ENCODE measurements at regions not wholly inside any gene's neighbourhood (a gene's known extent, or its start where the extent isn't known, plus 50 kb on each side); places are given as distances from the start of the nearest gene placed in this dataset.

- Histone ChIP-seq H3K27ac (ENCODE audit: insufficient read depth, low read depth, low read length) (no peak overlapping the region), H3K36me3 (ENCODE audit: control insufficient read depth in 2 of 2, extremely low read depth in 1 of 2, insufficient read depth in 2 of 2, low read length in 2 of 2) (no peaks in the 10 kb centered on the region), H3K9ac (replicated peaks; ENCODE audit: extremely low read depth, insufficient read depth, low read length) (no peak overlapping the region), H3K4me3 (replicated peaks in 1 of 3; ENCODE audit: insufficient read depth in 1 of 3, low read depth in 1 of 3, low read length in 3 of 3) (no peak overlapping the region), H3K4me1 (ENCODE audit: control insufficient read depth, extremely low read depth, insufficient read depth, low read length) (no peaks in the 10 kb centered on the region), H3K79me2 (ENCODE audit: control insufficient read depth, insufficient read depth, low read length) (no peaks in the 10 kb centered on the region), H3K9me3 (replicated peaks; ENCODE audit: control insufficient read depth, insufficient read depth, low read length) (no peaks in the 10 kb centered on the region), H3K9me1 (replicated peaks; ENCODE audit: control insufficient read depth, extremely low read depth, insufficient read depth, low read length) (no peaks in the 10 kb centered on the region), H2AFZ (ENCODE audit: low read depth, low read length) (no peak overlapping the region), H4K20me1 (replicated peaks; ENCODE audit: control insufficient read depth, extremely low read depth, insufficient read depth, low read length) (no peaks in the 10 kb centered on the region), H3K4me2 (ENCODE audit: insufficient read depth, low read length) (no peak overlapping the region), H3K27me3 (ENCODE audit: control insufficient read depth in 2 of 2, insufficient read depth in 2 of 2, low read length in 2 of 2) (peaks cover 0 to 1% of the 10 kb centered on the region in 2 experiments)
- dilution Hi-C loops (cut with MboI; ENCODE audit: extremely low pct_ligation_motif_present, low sequenced_read_pairs) (no loop called here), intact Hi-C loops (cut with micrococcal nuclease) (no loop called here)
- ChIA-PET CTCF (no interaction called here), POLR2A (no interaction called here)
- BruUV-seq (replicated peaks), result no TSS peak
- FAIRE-seq (peak; percentile 35), DNase-seq (ENCODE audit: low read depth, low spot score) (no peak)
- TF ChIP-seq JUN (IDR thresholded peaks at IDR 0.05; ENCODE audit: borderline replicate concordance, insufficient read depth, insufficient read length, low read depth), result no peak
- no peak for TF ChIP-seq GATA2 (IDR thresholded peaks at IDR 0.05; ENCODE audit: insufficient read depth, insufficient read length, low read depth, low read length)
- TF ChIP-seq POLR2A (IDR thresholded peaks at IDR 0.05; ENCODE audit: low read depth, low read length), result no peak
- no peak for TF ChIP-seq EZH2 (IDR thresholded peaks at IDR 0.05; ENCODE audit: borderline replicate concordance, low read depth, low read length, severe bottlenecking)
- no peak for TF ChIP-seq MYC (IDR thresholded peaks at IDR 0.05; ENCODE audit: low read depth, low read length)
Measured at GRCh38 chr2:11953258-11953657, 206.8 kb downstream of the LPIN1 start.

- no peak overlapping the region for H2AFZ ChIP-seq (ENCODE audit: low read depth, low read length)
- intact Hi-C loops (cut with micrococcal nuclease), result no loop called here
- no peak overlapping the region for H3K4me2 ChIP-seq (ENCODE audit: insufficient read depth, low read length)
- H3K27me3 ChIP-seq (ENCODE audit: control insufficient read depth in 2 of 2, insufficient read depth in 2 of 2, low read length in 2 of 2), result peaks cover 0 to 1% of the 10 kb centered on the region in 2 experiments
- FAIRE-seq (no peak), DNase-seq (ENCODE audit: low read depth, low spot score) (no peak)
- no peaks in the 10 kb centered on the region for H3K4me1 ChIP-seq (ENCODE audit: control insufficient read depth, extremely low read depth, insufficient read depth, low read length)
- H3K79me2 ChIP-seq (ENCODE audit: control insufficient read depth, insufficient read depth, low read length), result no peaks in the 10 kb centered on the region
- no peaks in the 10 kb centered on the region for H3K36me3 ChIP-seq (ENCODE audit: control insufficient read depth in 2 of 2, extremely low read depth in 1 of 2, insufficient read depth in 2 of 2, low read length in 2 of 2)
- H3K9me3 ChIP-seq (replicated peaks; ENCODE audit: control insufficient read depth, insufficient read depth, low read length), result no peaks in the 10 kb centered on the region
- no peak overlapping the region for H3K9ac ChIP-seq (replicated peaks; ENCODE audit: extremely low read depth, insufficient read depth, low read length)
- no peak overlapping the region for H3K27ac ChIP-seq (ENCODE audit: insufficient read depth, low read depth, low read length)
- ChIA-PET POLR2A (no interaction called here), CTCF (interaction anchor here (1.2 kb wide), 1 partner anchor 13 kb away, joined by 3 read pairs; no protein-coding TSS in a partner anchor)
- H3K9me1 ChIP-seq (replicated peaks; ENCODE audit: control insufficient read depth, extremely low read depth, insufficient read depth, low read length), result no peaks in the 10 kb centered on the region
- H4K20me1 ChIP-seq (replicated peaks; ENCODE audit: control insufficient read depth, extremely low read depth, insufficient read depth, low read length), result no peaks in the 10 kb centered on the region
- no TSS peak for BruUV-seq (replicated peaks)
- H3K4me3 ChIP-seq (replicated peaks in 1 of 3; ENCODE audit: insufficient read depth in 1 of 3, low read depth in 1 of 3, low read length in 3 of 3), result no peak overlapping the region
- dilution Hi-C loops (cut with MboI; ENCODE audit: extremely low pct_ligation_motif_present, low sequenced_read_pairs), result no loop called here
- TF ChIP-seq EZH2 (IDR thresholded peaks at IDR 0.05; ENCODE audit: borderline replicate concordance, low read depth, low read length, severe bottlenecking), result no peak
- no peak for TF ChIP-seq MYC (IDR thresholded peaks at IDR 0.05; ENCODE audit: low read depth, low read length)
Measured at GRCh38 chr2:11955314-11955713, 208.9 kb downstream of the LPIN1 start.

All from endothelial cell of umbilical vein (primary cell).